KG1 (cell line): ENCODE measurements at regions not wholly inside any gene's neighbourhood (a gene's known extent, or its start where the extent isn't known, plus 50 kb on each side); places are given as distances from the start of the nearest gene placed in this dataset.

Experiments used
- DNase-seq: peaks from one replicate; lab custom pipeline; 2025; lab: John Stamatoyannopoulos, UW

DNA sequence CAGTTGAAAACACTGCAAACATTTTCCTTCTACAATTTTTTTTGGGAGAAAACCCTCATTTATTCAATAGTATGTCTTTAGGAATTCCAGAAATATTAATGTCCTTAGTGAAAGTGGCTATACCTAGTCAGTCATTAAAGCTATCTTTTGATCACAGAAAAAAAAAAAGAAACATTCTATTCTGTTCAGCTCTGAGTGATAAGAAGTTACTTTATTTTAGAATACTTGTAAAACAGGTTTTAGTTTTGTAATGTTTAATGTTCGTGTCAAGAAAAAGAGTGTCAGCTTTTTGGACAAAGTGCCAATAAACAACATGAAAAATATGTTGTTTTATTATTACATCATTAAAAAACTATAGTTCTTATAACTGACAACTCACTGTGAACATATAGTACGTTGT, 240.4 kb downstream of the OGFRL1 start:
- no peak for DNase-seq

DNA sequence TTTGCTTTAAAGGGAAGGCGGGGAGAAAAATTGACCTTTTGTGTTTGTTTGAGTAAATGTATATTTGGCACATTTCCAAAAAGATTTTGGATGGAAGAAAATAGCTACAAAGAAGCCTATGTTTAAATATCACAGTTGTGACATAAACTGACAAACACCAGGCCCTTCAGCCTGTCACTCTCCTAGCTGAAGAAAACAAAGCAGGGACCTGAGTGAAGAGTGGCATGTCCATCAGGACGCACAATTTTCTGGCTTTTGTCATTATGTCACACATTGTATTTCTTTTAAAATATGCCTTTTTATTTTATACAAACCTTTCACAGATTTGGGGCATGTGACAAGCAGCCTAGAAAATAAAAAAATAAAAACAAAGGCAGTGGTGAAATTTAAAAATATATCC, 241.2 kb downstream of the OGFRL1 start:
- DNase-seq, result no peak

DNA sequence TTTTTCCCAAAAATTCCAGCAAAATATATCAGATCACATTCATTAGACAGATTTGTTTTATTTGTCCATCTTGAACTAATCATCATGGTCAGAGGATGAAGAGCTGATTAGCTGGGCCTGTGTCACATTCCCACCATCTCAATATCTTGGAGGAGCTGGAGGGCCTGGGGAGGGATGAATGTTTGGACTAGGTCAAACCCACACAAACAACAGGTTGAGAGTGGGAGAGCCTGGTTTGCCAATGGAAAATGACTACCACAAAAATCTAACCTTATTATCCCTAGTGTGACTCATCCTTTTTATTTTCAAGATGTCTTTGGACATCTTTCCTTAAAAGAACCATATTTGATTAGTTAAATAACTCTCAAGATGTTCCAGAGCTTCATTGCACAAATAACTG, 242.4 kb downstream of the OGFRL1 start:
- no peak for DNase-seq

DNA sequence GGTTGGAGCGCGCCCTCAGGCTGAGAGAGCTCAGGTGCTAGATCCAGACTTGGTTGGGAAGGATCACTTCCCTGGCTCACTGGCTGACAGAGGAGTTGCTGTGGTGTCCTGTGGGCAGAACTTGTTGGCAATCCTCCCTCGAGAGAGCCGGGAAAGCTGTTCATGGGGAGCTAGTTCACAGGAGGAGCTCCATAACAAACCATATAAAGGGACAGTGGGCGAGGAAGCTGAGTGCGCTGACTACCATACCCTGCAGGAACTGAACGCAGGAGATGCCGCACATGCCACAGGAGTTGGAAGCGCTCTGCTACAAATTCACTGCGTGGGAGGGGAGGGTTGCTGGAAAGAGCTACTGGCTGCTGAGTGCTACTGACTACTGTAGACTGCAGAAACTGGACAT, 243.2 kb downstream of the OGFRL1 start:
- no peak for DNase-seq

DNA sequence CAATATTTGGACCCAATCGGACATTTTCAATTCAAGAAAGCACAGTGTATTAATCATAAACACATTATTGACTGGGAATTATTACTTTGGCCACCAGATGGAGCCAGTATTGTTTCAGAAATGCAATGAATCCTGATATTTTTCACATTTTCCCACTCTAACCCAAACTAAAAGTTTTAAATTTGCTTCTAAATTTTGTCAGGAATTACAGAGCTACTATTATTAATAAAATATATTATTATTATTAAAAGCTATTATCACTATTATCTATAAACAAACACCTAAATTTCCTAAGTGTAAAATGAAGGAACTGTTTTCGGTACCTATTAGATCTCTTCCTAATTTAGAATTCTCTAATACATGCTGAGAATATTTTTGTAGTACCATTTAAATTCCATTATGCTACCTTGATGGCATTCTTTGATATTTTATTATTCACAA, 245.3 kb downstream of the OGFRL1 start:
- no peak for DNase-seq

DNA sequence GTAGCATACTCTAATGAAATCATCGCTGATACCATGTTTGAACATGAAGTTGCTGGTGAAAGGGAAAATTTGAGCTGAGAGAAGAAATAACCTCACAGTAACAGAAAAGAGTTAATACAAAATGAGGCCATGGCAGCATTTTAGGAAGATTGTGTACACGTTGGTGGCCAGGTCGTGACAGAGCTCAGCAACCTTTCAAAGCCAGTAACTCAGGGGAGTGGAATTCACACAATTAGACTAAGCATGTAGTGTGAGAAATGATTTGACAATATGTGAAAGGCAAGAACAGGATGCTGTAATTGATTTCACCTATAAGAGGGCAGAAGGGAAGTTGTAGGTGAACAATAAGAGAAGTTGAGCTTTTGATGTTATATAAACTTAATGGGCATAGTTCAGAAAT, 246.3 kb downstream of the OGFRL1 start:
- no peak for DNase-seq

DNA sequence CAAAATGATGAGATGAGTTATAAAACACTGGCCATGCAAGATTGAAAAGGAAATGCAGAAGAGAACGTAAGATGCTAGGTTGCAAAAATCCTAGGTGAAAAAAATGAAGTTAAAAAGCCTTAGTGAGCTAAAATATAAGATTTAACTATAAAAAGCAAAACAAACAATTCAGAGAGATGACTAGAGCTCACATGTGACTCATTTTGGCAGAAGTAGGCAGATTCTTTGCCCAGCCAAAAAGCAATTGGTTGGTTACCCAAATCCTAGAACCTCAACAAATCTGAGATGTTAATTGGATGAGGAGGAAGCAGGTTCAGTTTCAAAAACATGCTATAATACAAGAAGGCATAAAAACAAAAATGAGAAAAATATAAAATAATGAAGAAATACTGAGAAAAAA, 249.1 kb downstream of the OGFRL1 start:
- no peak for DNase-seq

DNA sequence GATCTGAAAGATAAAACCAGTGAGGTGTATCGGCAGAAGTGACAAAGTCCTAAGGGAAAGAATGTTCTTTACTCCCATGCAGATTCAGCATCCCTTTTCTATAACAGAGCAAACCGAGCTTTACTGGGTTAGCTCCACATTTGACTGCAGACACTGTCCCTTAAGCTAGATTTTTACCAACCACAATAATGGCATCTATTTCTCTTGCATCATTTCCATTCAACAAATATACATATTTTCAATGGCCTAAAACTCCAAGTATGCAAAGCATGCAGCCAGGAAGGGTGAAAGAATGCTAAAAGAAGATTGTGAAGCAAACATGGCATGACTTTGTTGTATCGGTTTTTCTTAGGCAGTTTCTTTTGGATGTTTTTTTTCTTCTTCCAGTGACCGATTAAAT, 255.4 kb downstream of the OGFRL1 start:
- DNase-seq, result no peak

DNA sequence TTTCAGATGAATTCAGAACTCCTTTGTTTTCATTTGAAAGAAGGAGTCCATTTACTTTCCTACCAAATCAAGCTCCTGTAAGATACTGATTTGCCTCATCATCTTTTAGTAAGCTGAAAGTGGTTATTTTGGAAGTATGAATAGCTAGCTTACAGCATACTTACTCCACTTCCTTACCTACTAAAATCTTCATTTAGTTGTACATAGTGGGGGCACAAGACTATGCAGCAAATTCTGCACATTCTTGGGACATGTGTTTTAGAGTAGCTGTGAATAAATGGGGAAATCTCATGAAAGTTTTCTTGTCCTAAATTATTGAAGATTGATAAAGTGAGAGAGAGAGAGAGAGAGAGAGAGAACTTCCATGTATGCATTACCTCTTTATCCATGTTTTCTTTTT, 256.3 kb downstream of the OGFRL1 start:
- no peak for DNase-seq

DNA sequence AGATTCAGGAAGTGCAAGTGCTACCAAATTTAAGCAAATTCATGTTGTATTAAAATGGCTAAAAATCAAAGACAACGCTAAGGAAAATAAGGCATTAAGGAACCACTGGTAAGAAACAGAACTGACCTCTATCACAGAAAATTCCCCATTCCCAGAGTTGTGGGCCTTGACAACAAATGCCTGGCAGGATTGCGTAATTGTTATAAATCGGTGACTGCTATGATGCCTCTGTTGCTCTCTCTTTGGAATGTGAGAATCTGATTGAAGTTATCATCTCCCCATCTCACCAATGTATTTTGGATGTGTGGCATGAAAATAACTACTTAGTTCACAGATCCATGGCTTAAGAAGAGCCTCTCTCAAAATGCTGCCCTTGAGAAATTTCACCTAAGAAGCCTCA, 257.3 kb downstream of the OGFRL1 start:
- no peak for DNase-seq

DNA sequence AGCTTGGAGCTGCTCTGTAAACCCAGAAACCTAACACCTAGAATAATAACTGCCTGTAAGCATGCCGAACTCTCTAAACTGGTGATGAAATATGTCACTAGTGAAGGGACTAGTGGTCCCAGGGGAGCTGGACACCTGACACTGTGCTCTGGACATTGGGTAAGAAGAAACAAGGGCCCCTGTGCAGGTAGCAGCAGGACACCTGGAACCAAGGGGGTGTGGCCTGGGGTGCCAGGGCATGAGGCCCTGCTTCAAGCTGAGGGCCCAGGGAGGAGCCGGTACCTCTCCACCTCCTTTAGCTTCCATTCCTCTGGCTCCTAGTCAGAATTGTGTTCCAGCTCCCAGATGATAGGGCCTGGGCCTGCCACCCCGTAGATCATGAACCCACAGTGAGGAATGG, 263.2 kb downstream of the OGFRL1 start:
- DNase-seq, result no peak

DNA sequence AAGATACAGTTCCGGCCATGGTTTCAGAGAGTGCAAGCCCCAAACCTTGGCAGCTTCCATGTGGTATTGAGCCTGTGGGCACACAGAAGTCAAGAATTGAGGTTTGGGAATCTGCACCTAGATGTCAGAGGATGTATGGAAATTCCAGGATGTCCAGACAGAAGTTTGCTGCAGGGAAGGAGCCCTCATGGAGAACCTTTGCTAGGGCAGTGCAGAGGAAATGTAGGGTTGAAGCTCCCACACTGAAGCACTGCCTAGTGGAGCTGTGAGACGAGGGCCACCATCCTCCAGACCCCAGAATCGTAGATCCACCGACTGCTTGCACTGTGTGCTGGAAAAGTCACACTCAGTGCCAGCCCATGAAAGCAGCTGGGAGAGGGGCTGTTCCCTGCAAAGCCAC, 267.5 kb downstream of the OGFRL1 start:
- DNase-seq, result no peak

DNA sequence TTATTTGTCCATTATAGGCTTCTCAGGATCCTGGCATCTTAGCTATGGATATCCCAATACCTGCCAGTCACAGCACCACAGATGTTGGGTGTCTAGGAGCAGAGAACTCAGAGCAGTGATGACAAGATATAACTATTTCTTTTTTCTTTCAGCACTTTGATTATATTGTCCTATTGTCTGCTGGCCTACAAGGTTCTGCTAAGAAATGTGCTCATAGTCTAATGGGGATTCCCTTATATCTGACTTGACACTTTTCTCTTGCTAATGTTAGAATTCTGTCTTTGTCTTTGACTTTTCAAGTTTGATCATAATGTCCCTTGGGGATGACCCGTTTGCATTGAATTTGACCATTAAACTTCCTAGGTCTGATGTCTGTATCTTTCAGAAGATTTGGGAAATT, 270.4 kb downstream of the OGFRL1 start:
- no peak for DNase-seq

DNA sequence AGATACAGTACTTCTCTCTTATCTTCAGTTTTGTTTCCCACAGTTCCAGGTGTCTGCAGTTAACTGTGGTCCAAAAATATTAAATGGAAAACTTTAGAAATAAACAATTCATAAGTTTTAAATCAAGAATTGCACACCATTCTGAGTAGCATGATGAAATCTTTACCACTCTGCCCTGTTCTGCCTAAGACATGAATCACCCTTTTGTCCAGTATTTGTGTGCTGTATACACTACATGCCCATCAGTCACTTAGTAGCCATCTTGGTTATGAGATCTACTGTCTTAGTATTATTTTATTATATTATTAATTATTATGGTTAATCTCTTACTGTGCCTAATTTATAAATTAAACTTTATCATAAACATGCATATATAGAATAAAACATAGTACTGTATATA, 279.0 kb downstream of the OGFRL1 start:
- DNase-seq, result no peak

DNA sequence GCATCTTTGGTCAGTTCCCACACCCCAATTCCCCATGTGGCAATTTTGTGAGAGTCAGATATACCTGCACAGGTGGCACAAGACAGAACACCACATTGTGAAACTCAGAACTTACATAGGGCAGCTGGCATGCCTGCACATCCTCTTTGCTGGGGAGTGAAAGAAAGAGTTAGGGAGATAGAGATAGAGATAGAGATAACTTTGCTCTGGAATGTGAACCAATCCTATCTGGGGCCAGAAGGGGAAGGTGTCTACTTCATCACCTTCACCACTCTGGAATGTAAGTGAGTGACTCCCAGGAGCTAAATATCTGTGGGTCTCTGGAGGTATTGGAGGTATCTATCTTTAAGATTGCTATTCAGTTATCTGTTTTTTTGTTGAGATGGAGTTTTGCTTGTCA, 289.2 kb downstream of the OGFRL1 start:
- DNase-seq, result no peak

DNA sequence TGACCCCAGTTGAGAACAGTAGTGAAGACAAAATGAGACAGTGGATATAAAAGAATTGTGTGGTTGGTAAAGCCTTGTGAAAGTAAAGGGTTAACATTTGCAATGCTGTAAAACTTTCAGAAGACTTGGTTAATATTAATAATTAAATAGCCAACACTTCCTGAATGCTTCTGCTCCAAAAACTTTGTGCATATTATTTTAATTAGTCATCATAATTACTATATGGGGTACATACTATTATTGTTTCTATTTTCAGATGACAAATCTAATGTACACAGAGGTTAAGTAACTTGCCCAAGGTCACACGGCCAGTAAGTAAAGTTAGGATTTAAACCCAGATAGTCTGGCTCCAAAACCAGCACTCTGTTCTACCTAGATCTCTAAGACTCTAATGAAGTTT, 291.3 kb downstream of the OGFRL1 start:
- DNase-seq, result no peak

DNA sequence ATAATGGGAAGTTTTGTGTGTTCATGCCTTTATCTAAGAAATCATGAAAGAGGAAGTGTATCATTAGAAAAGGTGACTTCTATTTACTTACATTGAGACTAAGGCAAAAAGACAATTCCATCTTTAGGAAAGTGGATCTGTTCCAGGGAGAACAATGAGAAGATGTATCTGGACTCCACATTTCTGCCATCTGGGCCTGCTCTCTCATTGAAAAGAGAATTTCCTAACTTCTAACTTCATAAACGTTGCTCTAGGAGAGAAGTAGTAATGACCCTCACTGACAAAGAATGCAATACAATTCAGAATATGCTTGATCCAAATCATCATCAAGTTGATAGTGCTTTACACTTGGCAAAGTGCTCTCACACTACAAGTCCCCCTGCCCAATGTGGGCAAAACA, 294.2 kb downstream of the OGFRL1 start:
- no peak for DNase-seq

DNA sequence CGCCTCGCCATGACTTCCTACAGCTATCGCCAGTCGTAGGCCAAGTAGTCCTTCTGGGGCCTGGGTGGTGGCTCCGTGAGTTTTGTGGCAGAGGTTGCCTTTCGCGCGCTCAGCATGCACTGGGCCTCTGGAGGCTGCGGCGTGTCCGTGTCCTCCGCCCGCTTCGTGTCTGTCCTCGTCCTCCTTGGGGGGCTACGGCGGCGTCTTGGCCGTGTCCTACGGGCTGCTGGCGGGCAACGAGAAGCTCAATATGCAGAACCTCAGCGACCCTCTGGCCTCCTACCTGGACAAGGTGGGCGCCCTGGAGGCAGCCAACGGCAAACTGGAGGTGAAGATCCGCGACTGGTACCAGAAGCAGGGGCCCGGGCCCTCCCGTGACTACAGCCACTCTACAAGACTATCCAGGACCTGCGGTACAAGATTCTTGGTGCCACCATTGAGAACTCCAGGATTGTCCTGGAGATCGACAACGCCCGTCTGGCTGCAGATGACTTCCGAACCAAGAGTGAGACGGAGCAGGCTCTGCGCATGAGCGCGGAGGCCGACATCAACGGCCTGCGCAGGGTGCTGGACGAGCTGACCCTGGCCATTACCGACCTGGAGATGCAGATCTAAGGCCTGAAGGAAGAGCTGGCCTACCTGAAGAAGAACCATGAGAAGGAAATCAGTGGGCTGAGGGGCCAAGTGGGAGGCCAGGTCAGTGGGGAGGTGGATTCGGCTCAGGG, 296.3 kb downstream of the OGFRL1 start:
- no peak for DNase-seq

DNA sequence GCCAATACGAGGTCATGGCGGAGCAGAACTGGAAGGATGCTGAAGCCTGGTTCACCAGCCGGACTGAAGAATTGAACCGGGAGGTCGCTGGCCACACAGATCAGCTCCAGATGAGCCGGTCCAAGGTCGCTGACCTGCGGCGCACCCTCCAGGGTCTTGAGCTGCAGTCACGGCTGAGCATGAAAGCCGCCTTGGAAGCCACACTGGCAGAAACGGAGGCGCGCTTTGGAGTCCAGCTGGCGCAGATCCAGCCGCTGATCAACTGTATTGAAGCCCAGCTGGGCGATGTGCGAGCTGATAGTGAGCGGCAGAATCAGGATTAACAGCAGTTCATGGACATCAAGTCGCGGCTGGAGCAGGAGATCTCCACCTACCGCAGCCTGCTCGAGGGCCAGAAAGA, 296.9 kb downstream of the OGFRL1 start:
- DNase-seq, result no peak

DNA sequence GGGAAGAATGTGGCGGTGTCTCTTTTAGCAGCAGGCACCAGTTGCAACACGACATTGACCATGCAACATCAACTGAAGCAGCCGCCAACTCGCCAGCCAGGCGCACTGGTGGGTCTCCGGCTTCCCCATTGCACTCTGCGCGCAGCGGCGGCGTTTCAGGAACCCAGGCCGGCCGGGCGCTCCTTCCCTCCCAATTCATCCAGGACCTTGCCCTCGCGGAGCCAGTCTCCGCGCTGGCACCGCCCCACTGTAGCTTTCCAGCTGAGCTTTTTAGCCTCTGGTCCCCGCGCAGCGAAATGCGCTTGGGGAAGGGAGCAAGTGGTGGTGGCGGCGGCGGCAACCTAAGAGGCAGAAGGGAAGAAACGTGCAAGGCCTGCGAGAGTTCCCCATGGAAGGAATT, 297.9 kb upstream of the RIMS1 start:
- no peak for DNase-seq

DNA sequence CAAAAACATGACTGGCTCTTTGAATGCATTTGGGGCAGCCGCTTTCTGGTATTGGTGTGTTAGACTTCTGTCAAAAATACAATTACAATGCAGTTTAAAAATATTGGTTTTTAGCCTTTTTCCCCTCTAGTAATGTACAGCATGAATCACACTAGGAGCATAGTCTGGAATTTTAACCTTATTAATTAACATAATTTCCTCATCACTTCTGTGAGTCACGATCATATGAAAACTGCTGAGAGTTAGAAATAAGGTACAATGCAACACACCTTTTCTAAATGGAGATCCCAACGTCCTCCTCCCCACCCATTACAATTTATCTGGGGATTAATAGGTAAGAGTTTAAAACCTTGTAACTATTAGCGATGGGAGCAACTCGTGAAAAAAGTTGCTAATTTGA, 297.1 kb upstream of the RIMS1 start:
- DNase-seq, result no peak

DNA sequence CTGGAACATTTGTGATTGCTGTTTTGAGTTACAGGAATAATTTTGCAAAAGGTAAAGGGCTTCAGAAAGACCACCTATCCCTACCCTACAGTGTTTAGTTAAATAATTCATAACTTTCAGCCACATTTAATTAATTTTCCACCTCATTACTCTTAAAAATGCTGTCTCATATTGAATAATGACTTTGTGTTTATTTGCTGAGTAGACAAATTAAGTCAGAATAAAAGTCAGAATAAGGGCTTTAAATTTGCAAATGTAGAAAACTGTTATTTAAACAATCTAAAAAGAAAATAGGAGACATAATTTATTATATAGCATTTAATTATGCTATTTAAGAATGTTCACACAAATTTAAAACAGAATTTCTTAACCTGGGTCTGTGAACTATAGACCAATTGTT, 293.7 kb upstream of the RIMS1 start:
- no peak for DNase-seq

DNA sequence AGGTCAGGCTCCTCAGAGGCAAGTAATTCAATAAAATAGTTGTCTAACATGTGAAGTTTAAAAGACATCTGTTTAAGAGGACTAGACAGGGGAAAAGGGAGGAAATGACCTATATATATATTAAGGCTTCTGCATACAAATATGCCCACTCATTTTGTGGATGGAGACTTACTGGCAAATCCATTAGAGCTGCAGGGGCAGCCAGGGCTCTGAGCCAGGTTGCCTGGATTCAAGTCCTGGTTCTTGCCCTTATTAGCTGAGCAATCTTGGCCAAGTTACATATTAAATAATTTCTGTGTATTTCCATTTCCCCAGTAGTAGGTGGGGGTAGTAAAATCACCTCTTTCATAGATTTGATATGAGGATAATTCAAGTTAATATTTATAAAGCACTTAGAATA, 287.0 kb upstream of the RIMS1 start:
- DNase-seq, result no peak

DNA sequence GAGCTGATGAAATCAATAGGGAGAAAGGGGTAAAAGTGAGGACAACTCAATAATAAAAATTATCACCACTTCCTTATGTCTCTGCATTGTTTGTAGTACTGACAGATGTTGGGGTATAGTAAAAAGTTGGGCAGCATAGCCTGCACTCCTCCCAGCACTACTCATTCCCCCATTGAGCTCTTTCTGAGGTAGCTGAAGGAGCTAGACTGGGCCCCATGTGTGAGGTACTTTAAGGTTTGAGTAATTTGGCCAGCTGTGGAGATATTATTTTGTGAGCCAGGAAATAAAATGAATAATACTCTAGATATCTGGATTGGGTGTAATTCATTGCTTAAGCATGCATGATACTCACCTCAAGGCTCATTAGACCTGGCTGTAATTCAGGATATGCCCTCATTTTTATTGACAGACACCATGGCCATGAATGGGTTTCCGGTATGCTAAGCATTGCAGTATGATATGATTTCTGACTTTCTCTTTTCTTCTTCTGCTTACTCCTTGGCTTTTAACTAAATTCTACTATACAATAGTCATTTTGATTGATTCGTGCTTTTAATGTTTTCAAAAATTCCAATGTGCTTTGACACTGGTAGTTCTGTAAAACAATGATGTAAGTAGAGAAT, 283.9 kb upstream of the RIMS1 start:
- DNase-seq, result no peak
